A549 (cell line): ENCODE measurements at regions not wholly inside any gene's neighbourhood (a gene's known extent, or its start where the extent isn't known, plus 50 kb on each side); places are given as distances from the start of the nearest gene placed in this dataset.

Source experiments
- ESRRA ChIP-seq: fragments of 150-350 bp; IDR thresholded peaks from 2 replicates; pipeline ENCODE4 v1.6.1; 2014; ENCODE audit warnings: mild to moderate bottlenecking, low read length, borderline replicate concordance
- GATA3 ChIP-seq: IDR thresholded peaks from 2 replicates; pipeline ENCODE4 v1.6.1; 2012; ENCODE audit warnings: borderline replicate concordance
- PHF8 ChIP-seq: fragments of 200-600 bp; sonication (generic); IDR thresholded peaks from 2 replicates; pipeline ENCODE4 v1.6.1; 2016; ENCODE audit warnings: low read depth, mild to moderate bottlenecking, antibody characterized with exemption, moderate library complexity, borderline replicate concordance
- TF ChIP-seq, protein P1 (sequence below): fragments of >200 bp; sonication (Bioruptor Twin); formaldehyde crosslinking; IDR thresholded peaks from 3 replicates; pipeline ENCODE4 v1.5.1; 2016
- TF ChIP-seq, protein P2 (sequence below): IDR thresholded peaks from 2 replicates; pipeline ENCODE4 v1.6.1; 2012; ENCODE audit warnings: low read depth, borderline replicate concordance

- TF ChIP-seq, protein P1, sequence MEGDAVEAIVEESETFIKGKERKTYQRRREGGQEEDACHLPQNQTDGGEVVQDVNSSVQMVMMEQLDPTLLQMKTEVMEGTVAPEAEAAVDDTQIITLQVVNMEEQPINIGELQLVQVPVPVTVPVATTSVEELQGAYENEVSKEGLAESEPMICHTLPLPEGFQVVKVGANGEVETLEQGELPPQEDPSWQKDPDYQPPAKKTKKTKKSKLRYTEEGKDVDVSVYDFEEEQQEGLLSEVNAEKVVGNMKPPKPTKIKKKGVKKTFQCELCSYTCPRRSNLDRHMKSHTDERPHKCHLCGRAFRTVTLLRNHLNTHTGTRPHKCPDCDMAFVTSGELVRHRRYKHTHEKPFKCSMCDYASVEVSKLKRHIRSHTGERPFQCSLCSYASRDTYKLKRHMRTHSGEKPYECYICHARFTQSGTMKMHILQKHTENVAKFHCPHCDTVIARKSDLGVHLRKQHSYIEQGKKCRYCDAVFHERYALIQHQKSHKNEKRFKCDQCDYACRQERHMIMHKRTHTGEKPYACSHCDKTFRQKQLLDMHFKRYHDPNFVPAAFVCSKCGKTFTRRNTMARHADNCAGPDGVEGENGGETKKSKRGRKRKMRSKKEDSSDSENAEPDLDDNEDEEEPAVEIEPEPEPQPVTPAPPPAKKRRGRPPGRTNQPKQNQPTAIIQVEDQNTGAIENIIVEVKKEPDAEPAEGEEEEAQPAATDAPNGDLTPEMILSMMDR: no peak
- TF ChIP-seq, protein P2, sequence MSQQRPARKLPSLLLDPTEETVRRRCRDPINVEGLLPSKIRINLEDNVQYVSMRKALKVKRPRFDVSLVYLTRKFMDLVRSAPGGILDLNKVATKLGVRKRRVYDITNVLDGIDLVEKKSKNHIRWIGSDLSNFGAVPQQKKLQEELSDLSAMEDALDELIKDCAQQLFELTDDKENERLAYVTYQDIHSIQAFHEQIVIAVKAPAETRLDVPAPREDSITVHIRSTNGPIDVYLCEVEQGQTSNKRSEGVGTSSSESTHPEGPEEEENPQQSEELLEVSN: no peak
- no peak for TF ChIP-seq GATA3
- TF ChIP-seq ESRRA: no peak
- no peak for TF ChIP-seq PHF8
Observed at GRCh38 chr1:4000811-4001251, 100.8 kb upstream of the C1orf174 start.
